ENCODE measurements at regions not wholly inside any gene's neighbourhood (a gene's known extent, or its start where the extent isn't known, plus 50 kb on each side); places are given as distances from the start of the nearest gene placed in this dataset.

DNA sequence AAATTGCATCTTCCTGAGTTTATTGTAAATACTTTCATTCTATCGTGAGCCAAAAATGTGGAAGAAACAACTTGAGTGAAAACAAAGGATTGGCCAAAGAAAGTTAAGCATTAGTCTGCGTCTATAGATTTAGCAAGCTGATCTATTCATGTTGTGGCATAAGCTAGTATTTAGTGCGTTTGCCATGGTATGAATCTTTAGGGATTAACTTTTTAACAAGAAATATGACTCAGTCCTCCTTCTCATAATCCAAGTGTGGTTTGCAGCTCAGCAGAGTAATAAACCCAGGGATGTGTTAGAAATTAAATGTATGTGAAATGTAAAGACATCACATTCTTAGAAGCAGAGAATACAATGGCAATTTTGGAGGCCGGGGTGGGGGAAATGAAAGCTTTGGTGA lies 1110.9 kb downstream of the NLGN4X start:
- TF ChIP-seq POLR2AphosphoS5 (IDR thresholded peaks at IDR 0.05; ENCODE audit: low read depth, low read length) (no peak), SIN3A (IDR thresholded peaks at IDR 0.05; ENCODE audit: borderline replicate concordance, insufficient read depth, low read length) (no peak)

Measured in PFSK-1 (cell line).